ENCODE measurements at regions not wholly inside any gene's neighbourhood (a gene's known extent, or its start where the extent isn't known, plus 50 kb on each side); places are given as distances from the start of the nearest gene placed in this dataset.

DNA sequence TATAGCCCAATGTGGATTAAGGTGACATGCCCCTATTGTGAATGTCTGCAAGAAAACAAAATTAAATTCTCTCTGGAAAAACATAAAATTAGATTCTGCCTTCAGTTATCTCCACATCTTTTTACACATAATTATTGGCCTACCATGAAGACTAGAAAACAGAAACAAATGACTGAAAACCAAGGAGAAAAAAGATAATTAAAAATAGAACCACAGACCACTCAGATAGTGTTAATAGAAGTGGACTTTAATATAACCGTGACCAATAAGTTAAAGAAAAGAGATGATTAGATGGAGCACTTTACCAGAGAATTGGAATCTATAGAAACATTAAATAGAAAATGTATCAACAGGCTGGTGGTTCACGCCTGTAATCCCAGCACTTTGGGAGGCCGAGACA lies 445.7 kb downstream of the EPM2A start:
- H3K27ac ChIP-seq (ENCODE audit: low read depth, low read length): no peak overlapping the region
- no peaks in the 10 kb centered on the region for H3K4me1 ChIP-seq (ENCODE audit: control insufficient read depth, insufficient read depth, low read length)
- H3K4me3 ChIP-seq (ENCODE audit: low read depth, low read length): no peak overlapping the region

DNA sequence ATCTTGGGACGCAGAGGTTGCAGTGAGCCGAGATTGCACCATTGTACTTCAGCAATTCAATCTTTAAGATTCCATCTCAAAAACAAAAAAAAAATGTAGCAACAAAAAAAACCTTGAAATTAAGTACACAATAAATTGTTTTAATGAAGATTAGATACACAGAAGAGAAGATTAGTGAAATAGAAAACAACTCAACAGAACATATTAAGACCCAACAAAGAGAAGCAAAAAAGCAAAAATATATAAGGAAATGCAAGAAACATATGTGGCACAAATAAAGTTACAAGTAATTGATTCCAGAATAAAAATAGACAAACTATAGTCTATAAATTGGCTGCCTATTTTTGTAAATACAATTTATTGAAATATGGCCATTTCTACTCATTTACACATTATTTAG lies 445.2 kb downstream of the EPM2A start:
- Histone ChIP-seq H3K27me3 (ENCODE audit: control insufficient read depth, insufficient read depth, low read length) (no peaks in the 10 kb centered on the region), H3K9me3 (ENCODE audit: control insufficient read depth, insufficient read depth, low read length) (no peaks in the 10 kb centered on the region), H3K36me3 (ENCODE audit: control insufficient read depth, insufficient read depth, low read length) (no peaks in the 10 kb centered on the region), H3K4me3 (ENCODE audit: low read depth, low read length) (no peak overlapping the region), H3K4me1 (ENCODE audit: control insufficient read depth, insufficient read depth, low read length) (no peaks in the 10 kb centered on the region), H3K27ac (ENCODE audit: low read depth, low read length) (no peak overlapping the region)
- no peak for DNase-seq (ENCODE audit: low read depth in 4 of 6, low spot score in 6 of 6)
- no CpG with 5 or more reads among the region's 2 CpGs for WGBS (ENCODE audit: insufficient coverage)

More for the DNA sequence above, 445.7 kb downstream of the EPM2A start:
- DNase-seq (ENCODE audit: low read depth in 4 of 6, low spot score in 6 of 6): no peak
- Histone ChIP-seq H3K36me3 (ENCODE audit: control insufficient read depth, insufficient read depth, low read length) (no peaks in the 10 kb centered on the region), H3K27me3 (ENCODE audit: control insufficient read depth, insufficient read depth, low read length) (no peaks in the 10 kb centered on the region), H3K9me3 (ENCODE audit: control insufficient read depth, insufficient read depth, low read length) (no peaks in the 10 kb centered on the region)
- WGBS (ENCODE audit: insufficient coverage): no CpG with 5 or more reads among the region's 3 CpGs

DNA sequence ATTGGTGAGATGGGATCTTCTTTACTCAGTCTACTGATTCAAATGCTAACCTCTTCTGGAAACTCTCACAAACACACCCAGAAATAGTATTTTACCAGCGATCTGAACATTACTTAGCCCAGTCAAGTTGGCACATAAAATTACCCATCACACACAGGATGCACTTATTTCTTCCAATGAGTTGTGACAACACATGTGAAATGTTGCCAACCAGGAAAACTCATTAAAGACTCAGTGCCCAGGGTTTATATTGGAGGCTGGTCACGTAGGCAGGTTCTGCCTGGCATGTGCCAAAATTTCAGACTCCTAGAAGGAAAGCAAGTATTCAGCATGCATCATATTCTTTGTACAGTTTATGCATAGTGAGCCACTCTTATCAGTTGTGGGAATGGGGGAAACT lies 443.3 kb downstream of the EPM2A start:
- H3K4me3 ChIP-seq (ENCODE audit: low read depth, low read length): no peak overlapping the region
- H3K27me3 ChIP-seq (ENCODE audit: control insufficient read depth, insufficient read depth, low read length): no peaks in the 10 kb centered on the region
- H3K9me3 ChIP-seq (ENCODE audit: control insufficient read depth, insufficient read depth, low read length): no peaks in the 10 kb centered on the region
- no peaks in the 10 kb centered on the region for H3K36me3 ChIP-seq (ENCODE audit: control insufficient read depth, insufficient read depth, low read length)
- H3K27ac ChIP-seq (ENCODE audit: low read depth, low read length): no peak overlapping the region
- peak in 1 of 6 donors; percentile 73 for DNase-seq (ENCODE audit: low read depth in 4 of 6, low spot score in 6 of 6)
- no peaks in the 10 kb centered on the region for H3K4me1 ChIP-seq (ENCODE audit: control insufficient read depth, insufficient read depth, low read length)
- 80% methylated on average over 1 of the region's 2 CpGs for WGBS (ENCODE audit: insufficient coverage)

DNA sequence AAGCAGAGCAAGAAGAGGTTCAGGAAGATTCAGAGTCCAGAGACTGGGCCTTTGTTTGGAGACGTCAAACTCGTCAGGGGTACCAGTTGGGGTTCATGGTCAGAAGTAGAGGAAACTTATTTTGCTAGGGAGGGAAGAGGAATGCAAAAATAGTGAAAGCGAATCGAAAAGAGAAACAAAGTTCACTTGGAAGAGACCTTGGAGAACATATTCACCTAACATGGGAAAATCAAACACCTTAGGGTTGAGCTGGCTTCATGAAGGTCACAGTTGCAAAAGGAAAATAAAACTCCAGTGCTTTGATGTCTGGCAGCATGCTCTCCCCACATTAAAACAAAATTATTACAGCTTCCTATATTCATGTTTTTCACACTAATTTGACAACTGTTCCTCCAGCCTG lies 440.4 kb downstream of the EPM2A start:
- Histone ChIP-seq H3K9me3 (ENCODE audit: control insufficient read depth, insufficient read depth, low read length) (no peaks in the 10 kb centered on the region), H3K4me3 (ENCODE audit: low read depth, low read length) (no peak overlapping the region), H3K36me3 (ENCODE audit: control insufficient read depth, insufficient read depth, low read length) (no peaks in the 10 kb centered on the region), H3K27me3 (ENCODE audit: control insufficient read depth, insufficient read depth, low read length) (no peaks in the 10 kb centered on the region), H3K4me1 (ENCODE audit: control insufficient read depth, insufficient read depth, low read length) (no peaks in the 10 kb centered on the region), H3K27ac (ENCODE audit: low read depth, low read length) (no peak overlapping the region)
- WGBS (ENCODE audit: insufficient coverage): 100% methylated on average over 2 of the region's 4 CpGs
- no peak for DNase-seq (ENCODE audit: low read depth in 4 of 6, low spot score in 6 of 6)

DNA sequence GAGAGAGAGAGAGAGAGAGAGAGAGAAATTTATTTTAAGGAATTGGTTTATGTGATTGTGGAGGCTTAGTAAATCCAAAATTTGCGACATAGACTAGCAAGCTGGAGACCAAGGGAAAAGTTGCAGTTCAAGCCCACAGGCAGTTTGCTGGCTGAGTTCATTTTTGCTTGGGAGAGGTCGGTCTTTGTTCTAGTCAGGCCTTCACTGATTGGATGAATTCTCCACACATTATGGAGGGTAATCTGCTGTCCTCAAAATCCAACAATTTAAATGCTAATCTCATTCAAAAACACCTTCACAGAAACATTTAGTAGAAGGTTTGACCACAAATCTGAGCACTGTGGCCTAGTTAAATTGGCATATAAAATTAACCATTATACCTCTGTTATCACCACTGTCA lies 439.6 kb downstream of the EPM2A start:
- Histone ChIP-seq H3K9me3 (ENCODE audit: control insufficient read depth, insufficient read depth, low read length) (no peaks in the 10 kb centered on the region), H3K4me3 (ENCODE audit: low read depth, low read length) (no peak overlapping the region), H3K27ac (ENCODE audit: low read depth, low read length) (no peak overlapping the region), H3K4me1 (ENCODE audit: control insufficient read depth, insufficient read depth, low read length) (no peaks in the 10 kb centered on the region), H3K27me3 (ENCODE audit: control insufficient read depth, insufficient read depth, low read length) (no peaks in the 10 kb centered on the region), H3K36me3 (ENCODE audit: control insufficient read depth, insufficient read depth, low read length) (no peaks in the 10 kb centered on the region)
- 100% methylated on average over 1 of the region's 2 CpGs for WGBS (ENCODE audit: insufficient coverage)
- DNase-seq (ENCODE audit: low read depth in 4 of 6, low spot score in 6 of 6): no peak

DNA sequence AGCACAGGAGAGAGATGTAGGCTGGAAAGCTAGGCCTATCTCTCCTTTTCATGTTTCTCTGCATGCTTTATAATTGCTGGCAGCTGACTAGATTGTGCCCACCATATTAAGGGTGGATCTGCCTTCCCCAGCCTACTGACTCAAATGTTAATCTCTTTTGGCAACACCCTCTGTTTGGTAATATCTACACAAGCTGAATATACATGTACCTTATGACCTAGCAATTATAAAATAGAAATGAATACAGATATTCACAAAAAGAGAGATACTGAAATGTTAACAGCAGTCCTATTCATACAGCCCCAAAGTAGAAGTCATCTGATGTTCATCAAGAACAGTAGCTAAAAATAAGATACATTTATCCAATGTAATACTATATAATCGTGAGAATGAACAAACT lies 429.6 kb downstream of the EPM2A start:
- Histone ChIP-seq H3K27me3 (ENCODE audit: control insufficient read depth, insufficient read depth, low read length) (no peaks in the 10 kb centered on the region), H3K9me3 (ENCODE audit: control insufficient read depth, insufficient read depth, low read length) (no peaks in the 10 kb centered on the region), H3K4me3 (ENCODE audit: low read depth, low read length) (no peak overlapping the region), H3K27ac (ENCODE audit: low read depth, low read length) (no peak overlapping the region), H3K4me1 (ENCODE audit: control insufficient read depth, insufficient read depth, low read length) (no peaks in the 10 kb centered on the region), H3K36me3 (ENCODE audit: control insufficient read depth, insufficient read depth, low read length) (no peaks in the 10 kb centered on the region)
- no CpG with 5 or more reads among the region's 1 CpG for WGBS (ENCODE audit: insufficient coverage)
- DNase-seq (ENCODE audit: low read depth in 4 of 6, low spot score in 6 of 6): no peak

DNA sequence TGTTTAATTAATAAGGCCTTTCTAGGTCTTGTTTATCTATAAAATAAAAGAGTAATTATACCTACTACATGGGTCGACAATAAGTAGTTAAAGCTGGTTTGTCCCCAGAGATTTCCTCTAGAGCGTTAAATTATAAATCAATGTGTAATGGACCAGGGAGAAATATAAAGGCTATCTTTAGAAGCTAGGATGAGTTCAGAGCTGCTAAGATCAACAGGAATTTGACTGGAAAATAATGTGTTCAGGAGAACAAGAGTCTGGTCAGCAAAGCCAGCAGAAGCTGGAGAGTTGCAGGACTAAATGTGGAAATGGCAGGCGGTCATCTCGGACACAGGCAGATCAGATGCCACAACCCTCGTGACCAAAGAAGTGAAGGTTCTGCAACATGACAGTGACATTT lies 428.8 kb downstream of the EPM2A start:
- Histone ChIP-seq H3K4me3 (ENCODE audit: low read depth, low read length) (no peak overlapping the region), H3K9me3 (ENCODE audit: control insufficient read depth, insufficient read depth, low read length) (no peaks in the 10 kb centered on the region), H3K4me1 (ENCODE audit: control insufficient read depth, insufficient read depth, low read length) (no peaks in the 10 kb centered on the region), H3K36me3 (ENCODE audit: control insufficient read depth, insufficient read depth, low read length) (no peaks in the 10 kb centered on the region), H3K27me3 (ENCODE audit: control insufficient read depth, insufficient read depth, low read length) (no peaks in the 10 kb centered on the region), H3K27ac (ENCODE audit: low read depth, low read length) (no peak overlapping the region)
- no peak for DNase-seq (ENCODE audit: low read depth in 4 of 6, low spot score in 6 of 6)
- WGBS (ENCODE audit: insufficient coverage): 88% methylated on average over 3 of the region's 5 CpGs

DNA sequence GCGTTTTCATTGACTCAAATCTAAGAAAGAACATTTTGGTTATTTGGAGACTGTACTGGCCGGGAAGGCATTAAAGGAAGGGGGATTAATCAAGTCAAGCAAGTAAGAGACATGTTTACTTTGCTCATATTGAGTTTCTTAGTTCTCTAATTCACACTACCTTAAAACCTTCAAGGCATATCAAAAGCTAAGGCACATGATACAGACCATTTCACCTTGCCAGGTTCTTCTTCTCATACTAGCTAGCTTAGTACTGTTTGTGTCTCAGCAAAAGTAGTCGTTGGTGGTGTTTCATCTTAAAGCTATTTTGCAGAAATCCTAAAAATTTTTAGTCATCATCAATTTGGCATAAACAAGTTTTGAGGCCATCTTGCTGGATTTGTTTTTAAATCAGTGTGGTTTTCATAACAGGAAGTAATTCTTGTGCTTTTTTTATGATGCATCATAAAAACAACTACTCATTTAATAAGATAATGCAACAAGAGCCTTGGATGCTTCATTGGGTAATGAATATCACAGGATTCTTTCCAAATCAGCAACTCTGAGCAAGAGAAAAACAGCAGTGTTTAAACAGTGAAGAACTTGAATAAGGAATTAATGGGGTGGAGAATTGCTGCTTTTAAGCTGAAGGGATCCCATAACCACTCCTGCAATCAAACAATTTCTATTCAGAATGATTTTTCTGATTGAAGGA lies 425.3 kb downstream of the EPM2A start:
- no peaks in the 10 kb centered on the region for H3K36me3 ChIP-seq (ENCODE audit: control insufficient read depth, insufficient read depth, low read length)
- no peaks in the 10 kb centered on the region for H3K4me1 ChIP-seq (ENCODE audit: control insufficient read depth, insufficient read depth, low read length)
- H3K27me3 ChIP-seq (ENCODE audit: control insufficient read depth, insufficient read depth, low read length): no peaks in the 10 kb centered on the region
- no CpG with 5 or more reads among the region's 3 CpGs for WGBS (ENCODE audit: insufficient coverage)
- no peak overlapping the region for H3K4me3 ChIP-seq (ENCODE audit: low read depth, low read length)
- H3K9me3 ChIP-seq (ENCODE audit: control insufficient read depth, insufficient read depth, low read length): no peaks in the 10 kb centered on the region
- no peak overlapping the region for H3K27ac ChIP-seq (ENCODE audit: low read depth, low read length)
- DNase-seq (ENCODE audit: low read depth in 4 of 6, low spot score in 6 of 6): peak in 1 of 6 donors; percentile 83

DNA sequence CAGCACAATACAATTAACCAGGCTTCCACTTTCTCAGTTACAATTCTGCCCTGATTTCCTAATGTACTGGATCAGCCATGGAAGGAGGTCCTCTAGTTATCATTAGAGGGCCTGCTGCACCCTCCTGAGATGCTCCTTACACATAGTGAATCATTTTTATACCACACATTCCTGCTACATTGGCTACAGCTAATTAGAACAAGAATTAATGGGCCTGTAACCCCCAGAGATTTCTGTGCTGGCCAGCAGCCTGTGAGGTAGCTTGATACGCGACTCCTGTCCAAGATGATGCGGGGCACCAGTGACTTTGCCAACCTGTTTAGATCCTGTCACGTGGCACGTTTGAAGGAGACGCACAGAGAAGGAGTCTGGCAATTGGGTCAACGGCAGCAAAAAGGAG lies 422.8 kb downstream of the EPM2A start:
- DNase-seq (ENCODE audit: low read depth in 4 of 6, low spot score in 6 of 6): peak in 1 of 6 donors; percentile 62
- H3K4me1 ChIP-seq (ENCODE audit: control insufficient read depth, insufficient read depth, low read length): no peaks in the 10 kb centered on the region
- WGBS (ENCODE audit: insufficient coverage): 78% methylated on average over 7 of the region's 7 CpGs
- no peak overlapping the region for H3K4me3 ChIP-seq (ENCODE audit: low read depth, low read length)
- no peaks in the 10 kb centered on the region for H3K36me3 ChIP-seq (ENCODE audit: control insufficient read depth, insufficient read depth, low read length)
- no peaks in the 10 kb centered on the region for H3K9me3 ChIP-seq (ENCODE audit: control insufficient read depth, insufficient read depth, low read length)
- no peak overlapping the region for H3K27ac ChIP-seq (ENCODE audit: low read depth, low read length)
- H3K27me3 ChIP-seq (ENCODE audit: control insufficient read depth, insufficient read depth, low read length): no peaks in the 10 kb centered on the region

DNA sequence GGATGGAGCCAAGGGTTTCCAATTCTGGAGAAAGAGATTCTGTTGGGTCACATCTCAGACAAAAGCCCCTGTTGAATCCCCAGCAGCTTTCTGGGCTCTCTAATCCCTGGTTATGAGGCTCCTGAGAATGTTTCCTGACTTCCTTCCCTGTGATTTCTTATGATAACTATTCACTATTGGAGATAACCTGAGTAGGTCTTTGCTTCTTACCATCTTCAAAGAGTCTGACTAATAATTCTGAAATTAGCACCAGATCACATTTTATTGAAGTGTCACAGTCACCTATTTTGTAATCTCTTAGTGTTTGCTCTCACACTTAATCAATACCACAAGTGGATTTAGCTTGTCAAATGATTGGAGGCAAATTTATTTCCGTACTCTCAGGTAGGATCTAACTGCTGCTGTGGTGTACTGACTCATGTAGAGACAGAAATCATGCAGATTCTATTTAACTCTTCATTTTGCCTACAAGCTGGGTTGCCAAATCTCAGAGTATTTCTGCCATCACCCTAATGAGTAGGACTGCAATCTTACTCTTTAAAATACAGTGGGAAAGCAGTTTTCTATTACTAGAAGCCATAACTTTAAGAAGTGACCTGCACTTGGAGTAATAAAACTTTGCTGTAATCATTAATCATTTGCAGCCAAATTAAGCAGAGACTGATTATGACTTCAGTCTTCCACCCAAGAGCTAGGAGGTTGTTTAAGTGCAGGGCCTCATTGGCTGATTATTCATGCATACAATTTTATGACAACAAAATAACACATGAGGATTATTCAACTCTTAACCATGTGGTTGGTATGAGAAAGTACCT lies 422.1 kb downstream of the EPM2A start:
- Histone ChIP-seq H3K9me3 (ENCODE audit: control insufficient read depth, insufficient read depth, low read length) (peaks cover 2% of the 10 kb centered on the region), H3K27me3 (ENCODE audit: control insufficient read depth, insufficient read depth, low read length) (no peaks in the 10 kb centered on the region), H3K4me1 (ENCODE audit: control insufficient read depth, insufficient read depth, low read length) (no peaks in the 10 kb centered on the region), H3K27ac (ENCODE audit: low read depth, low read length) (no peak overlapping the region), H3K36me3 (ENCODE audit: control insufficient read depth, insufficient read depth, low read length) (no peaks in the 10 kb centered on the region), H3K4me3 (ENCODE audit: low read depth, low read length) (no peak overlapping the region)
- DNase-seq (ENCODE audit: low read depth in 4 of 6, low spot score in 6 of 6): no peak
- no CpG with 5 or more reads among the region's 1 CpG for WGBS (ENCODE audit: insufficient coverage)
